DND-41 (cell line): ENCODE measurements at regions not wholly inside any gene's neighbourhood (a gene's known extent, or its start where the extent isn't known, plus 50 kb on each side); places are given as distances from the start of the nearest gene placed in this dataset.

Experiments
- ATAC-seq: fragments of 200-7000 bp; cut with Tn5 transposase; 3 replicates; pipeline ENCODE4 v1.9.1; 2021; ENCODE audit warnings: low read depth; ENCODE audit not compliant: insufficient read depth
- DNase-seq: peaks from one replicate; pipeline ENCODE4 v3.0.0-alpha.2; 2020
- H2AFZ ChIP-seq: 2 replicates; pipeline ENCODE4 v1.6.0; 2012; ENCODE audit warnings: low read depth, low read length
- H3K27ac ChIP-seq: 2 replicates; pipeline ENCODE4 v1.5.1; 2012; ENCODE audit warnings: low read length, inconsistent platforms
- H3K27me3 ChIP-seq: fragments of 200-600 bp; sonication (generic); 2 replicates; pipeline ENCODE4 v1.6.0; 2012; ENCODE audit warnings: low read length, mild to moderate bottlenecking, inconsistent platforms; ENCODE audit not compliant: insufficient read depth, poor library complexity
- H3K36me3 ChIP-seq: 2 replicates; pipeline ENCODE4 v1.5.1; 2012; ENCODE audit warnings: low read length, inconsistent platforms; ENCODE audit not compliant: insufficient read depth
- H3K4me1 ChIP-seq: 2 replicates; pipeline ENCODE4 v1.5.1; 2012; ENCODE audit warnings: mild to moderate bottlenecking, low read length; ENCODE audit not compliant: insufficient read depth
- H3K4me2 ChIP-seq: 2 replicates; pipeline ENCODE4 v1.6.0; 2012; ENCODE audit warnings: mild to moderate bottlenecking, moderate library complexity, low read length, inconsistent platforms; ENCODE audit not compliant: insufficient read depth
- H3K4me3 ChIP-seq, 2 experiments: fragments of 200-600 bp in 1 of 2; shearing (Covaris generic) in 1 of 2; 2 replicates each; pipeline ENCODE4 v1.5.1; 2012 to 2016; ENCODE audit warnings: inconsistent platforms in 2 of 2, low read length in 2 of 2, mild to moderate bottlenecking in 2 of 2, low read depth in 1 of 2, moderate library complexity in 1 of 2
- H3K79me2 ChIP-seq: 2 replicates; pipeline ENCODE4 v1.6.0; 2012; ENCODE audit warnings: low read length, inconsistent platforms; ENCODE audit not compliant: insufficient read depth
- H3K9ac ChIP-seq: 2 replicates; pipeline ENCODE4 v1.6.0; 2012; ENCODE audit warnings: low read depth, mild to moderate bottlenecking, inconsistent platforms, low read length, moderate library complexity
- H3K9me3 ChIP-seq: 2 replicates; pipeline ENCODE4 v1.5.1; 2012; ENCODE audit warnings: low read length, moderate library complexity, mild to moderate bottlenecking, inconsistent platforms; ENCODE audit not compliant: insufficient read depth, severe bottlenecking
- H4K20me1 ChIP-seq: 2 replicates; pipeline ENCODE4 v1.6.0; 2012; ENCODE audit warnings: low read length; ENCODE audit not compliant: insufficient read depth
- CTCF ChIP-seq: IDR thresholded peaks from 2 replicates; pipeline ENCODE4 v1.5.1; 2012; ENCODE audit warnings: borderline replicate concordance, low read length, moderate library complexity, mild to moderate bottlenecking; ENCODE audit not compliant: poor library complexity, severe bottlenecking; ENCODE audit errors: extremely low read depth
- EZH2 ChIP-seq: IDR thresholded peaks from 3 replicates; pipeline ENCODE4 v1.6.1; 2012; ENCODE audit warnings: borderline replicate concordance, low read depth, mild to moderate bottlenecking, moderate library complexity, low read length, inconsistent platforms; ENCODE audit not compliant: severe bottlenecking

- Histone ChIP-seq H3K4me1 (no peaks in the 10 kb centered on the region), H3K9me3 (no peaks in the 10 kb centered on the region), H2AFZ (no peak overlapping the region), H3K36me3 (no peaks in the 10 kb centered on the region), H4K20me1 (no peaks in the 10 kb centered on the region), H3K4me3 (no peak overlapping the region), H3K27me3 (peaks cover 3% of the 10 kb centered on the region), H3K4me2 (no peak overlapping the region), H3K27ac (no peak overlapping the region), H3K79me2 (no peaks in the 10 kb centered on the region), H3K9ac (no peak overlapping the region)
- ATAC-seq: no peak
- TF ChIP-seq EZH2 (no peak), CTCF (no peak)
- DNase-seq: no peak
Observed at GRCh38 chr5:8329773-8330172, 460.8 kb downstream of the MTRR start.

- Histone ChIP-seq H3K9me3 (no peaks in the 10 kb centered on the region), H2AFZ (no peak overlapping the region), H3K4me3 (no peak overlapping the region), H3K4me1 (no peaks in the 10 kb centered on the region), H4K20me1 (no peaks in the 10 kb centered on the region), H3K9ac (no peak overlapping the region), H3K27me3 (no peaks in the 10 kb centered on the region), H3K36me3 (no peaks in the 10 kb centered on the region), H3K4me2 (no peak overlapping the region), H3K27ac (no peak overlapping the region), H3K79me2 (no peaks in the 10 kb centered on the region)
- no peak for ATAC-seq
- TF ChIP-seq EZH2 (no peak), CTCF (no peak)
- DNase-seq: no peak
Observed at GRCh38 chr5:8332666-8333445, 463.9 kb downstream of the MTRR start.

GRCh38 chr5:8333485-8333884 lies 464.5 kb downstream of the MTRR start:
- no peaks in the 10 kb centered on the region for H4K20me1 ChIP-seq
- ATAC-seq: no peak
- H3K4me1 ChIP-seq: no peaks in the 10 kb centered on the region
- no peaks in the 10 kb centered on the region for H3K79me2 ChIP-seq
- H3K9ac ChIP-seq: no peak overlapping the region
- H3K36me3 ChIP-seq: no peaks in the 10 kb centered on the region
- H3K4me3 ChIP-seq: no peak overlapping the region
- H3K27ac ChIP-seq: no peak overlapping the region
- no peaks in the 10 kb centered on the region for H3K27me3 ChIP-seq
- TF ChIP-seq CTCF (no peak), EZH2 (no peak)
- no peak overlapping the region for H2AFZ ChIP-seq
- no peak for DNase-seq
- H3K4me2 ChIP-seq: no peak overlapping the region
- H3K9me3 ChIP-seq: no peaks in the 10 kb centered on the region

DNA sequence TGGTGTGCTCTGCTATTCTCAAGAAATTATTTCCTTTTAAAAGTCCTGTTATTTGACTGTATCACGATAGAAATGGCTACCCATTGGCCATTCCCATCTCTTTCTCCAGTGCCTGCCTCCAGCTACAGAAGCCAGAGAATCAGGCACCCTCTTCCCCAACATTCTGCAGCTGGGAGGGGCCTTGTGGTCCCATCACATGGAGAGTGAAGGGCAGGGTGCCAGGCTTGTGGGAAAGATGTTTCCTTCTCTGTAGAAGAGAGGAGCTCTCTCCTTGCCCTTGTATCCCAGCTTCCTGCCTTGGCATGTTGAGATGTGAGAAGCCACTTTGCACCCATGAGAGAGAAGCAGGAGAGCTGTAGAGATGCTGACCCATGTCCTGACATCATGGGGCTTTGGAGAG lies 465.0 kb downstream of the MTRR start:
- Histone ChIP-seq H3K27me3 (no peaks in the 10 kb centered on the region), H3K27ac (no peak overlapping the region), H3K4me2 (no peak overlapping the region), H3K4me3 (no peak overlapping the region), H3K9me3 (no peaks in the 10 kb centered on the region), H3K36me3 (no peaks in the 10 kb centered on the region), H3K4me1 (no peaks in the 10 kb centered on the region), H3K79me2 (no peaks in the 10 kb centered on the region), H4K20me1 (no peaks in the 10 kb centered on the region), H3K9ac (no peak overlapping the region), H2AFZ (no peak overlapping the region)
- ATAC-seq (no peak), DNase-seq (no peak)
- TF ChIP-seq EZH2 (no peak), CTCF (no peak)
